ENCODE measurements at regions not wholly inside any gene's neighbourhood (a gene's known extent, or its start where the extent isn't known, plus 50 kb on each side); places are given as distances from the start of the nearest gene placed in this dataset.

DNA sequence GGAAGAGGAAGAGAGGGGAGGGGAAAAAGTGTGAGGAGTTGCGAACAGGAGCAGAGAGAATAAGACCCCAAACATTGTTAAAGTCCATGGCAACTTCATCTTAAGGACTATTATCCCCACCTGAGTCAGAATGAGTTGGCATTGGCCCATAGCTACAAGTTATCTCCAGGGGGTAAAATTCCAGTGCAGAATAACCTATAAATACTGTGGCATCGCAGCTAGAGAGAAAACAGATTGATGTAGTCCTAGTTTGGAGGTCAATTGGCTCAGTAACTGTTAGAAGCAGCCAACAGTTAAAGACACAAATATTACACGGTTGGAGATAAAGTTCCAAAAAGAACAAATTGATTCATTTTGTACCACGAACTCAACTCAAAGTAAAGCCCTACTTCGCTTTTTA is 313.9 kb upstream of the CCDC54 start:
- Histone ChIP-seq H3K4me3 (ENCODE audit: low read length, poor library complexity, severe bottlenecking) (no peak overlapping the region), H4K20me1 (ENCODE audit: insufficient read depth, low read length, poor library complexity, severe bottlenecking) (no peaks in the 10 kb centered on the region), H3K27me3 (ENCODE audit: insufficient read depth, low read length, poor library complexity, severe bottlenecking) (no peaks in the 10 kb centered on the region), H3K9me3 (ENCODE audit: insufficient read depth, low read depth, low read length) (peaks cover 6% of the 10 kb centered on the region; the same call in 1 of the 2 replicates), H3K9me2 (replicated peaks; ENCODE audit: low read depth, low read length) (no peaks in the 10 kb centered on the region), H3K79me2 (ENCODE audit: insufficient read depth, low read length) (no peaks in the 10 kb centered on the region), H3K4me1 (ENCODE audit: insufficient read depth, low read length, poor library complexity, severe bottlenecking) (peaks cover 42% of the 10 kb centered on the region), H2AFZ (ENCODE audit: low read length) (peak overlapping the region; percentile 51; the same call in 1 of the 2 replicates), H3F3A (ENCODE audit: low read depth) (0 out of 2 replicates have a peak, but pooled peaks cover 3% of the 10 kb centered on the region), H3K9ac (ENCODE audit: low read depth, low read length, poor library complexity, severe bottlenecking) (peak overlapping the region; percentile 34), H3K4me2 (ENCODE audit: low read depth, low read length, poor library complexity, severe bottlenecking) (no peak overlapping the region), H3K36me3 (ENCODE audit: insufficient read depth, low read length) (no peaks in the 10 kb centered on the region)
- TF ChIP-seq EZH2phosphoT487 (IDR thresholded peaks at IDR 0.05; ENCODE audit: borderline replicate concordance) = no peak

DNA sequence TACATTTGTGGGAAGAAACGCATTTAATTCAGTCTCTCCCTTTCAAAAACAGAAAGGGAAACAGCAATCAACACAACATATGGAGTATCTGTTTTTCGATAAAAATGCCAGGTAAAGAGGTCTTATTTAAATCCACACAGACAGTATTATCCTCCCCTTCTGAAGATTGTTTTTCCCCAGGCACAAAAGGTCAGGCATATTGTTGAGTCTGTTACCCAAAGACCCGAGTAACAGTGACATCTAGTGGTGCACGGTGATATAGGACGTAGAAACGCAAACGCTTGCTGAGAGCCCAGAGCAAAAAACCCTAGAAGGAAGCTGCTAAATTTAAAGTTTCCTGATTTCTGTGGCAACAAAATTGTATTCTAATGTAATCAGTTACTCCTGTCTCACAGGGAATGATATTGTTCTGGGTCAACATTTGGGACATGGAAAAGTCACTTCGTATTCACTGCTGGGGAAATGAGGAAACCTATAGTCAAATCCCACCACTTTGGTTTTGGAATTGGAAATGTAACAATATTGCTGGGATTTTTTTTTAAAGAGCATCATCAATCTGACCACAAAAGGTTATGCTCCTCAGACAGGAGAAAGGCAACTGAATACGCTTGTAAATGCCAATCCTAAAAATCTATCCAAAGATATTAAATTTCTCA is 312.7 kb upstream of the CCDC54 start:
- no peaks in the 10 kb centered on the region for H3K79me2 ChIP-seq (ENCODE audit: insufficient read depth, low read length)
- H3K36me3 ChIP-seq (ENCODE audit: insufficient read depth, low read length) = no peaks in the 10 kb centered on the region
- peaks cover 6% of the 10 kb centered on the region; the same call in 1 of the 2 replicates for H3K9me3 ChIP-seq (ENCODE audit: insufficient read depth, low read depth, low read length)
- H3K9me2 ChIP-seq (replicated peaks; ENCODE audit: low read depth, low read length) = no peaks in the 10 kb centered on the region
- TF ChIP-seq EZH2phosphoT487 (IDR thresholded peaks at IDR 0.05; ENCODE audit: borderline replicate concordance) = no peak
- TF ChIP-seq CTCF (conservative IDR thresholded peaks at IDR 0.05; ENCODE audit: low read length) = peak; percentile 96
- peak overlapping the region; percentile 23; the same call in 1 of the 2 replicates for H2AFZ ChIP-seq (ENCODE audit: low read length)
- H3K4me2 ChIP-seq (ENCODE audit: low read depth, low read length, poor library complexity, severe bottlenecking) = peak overlapping the region; percentile 71
- H4K20me1 ChIP-seq (ENCODE audit: insufficient read depth, low read length, poor library complexity, severe bottlenecking) = no peaks in the 10 kb centered on the region
- no peaks in the 10 kb centered on the region for H3K27me3 ChIP-seq (ENCODE audit: insufficient read depth, low read length, poor library complexity, severe bottlenecking)
- peak overlapping the region; percentile 40 for H3K4me3 ChIP-seq (ENCODE audit: low read length, poor library complexity, severe bottlenecking)
- H3K9ac ChIP-seq (ENCODE audit: low read depth, low read length, poor library complexity, severe bottlenecking) = peak overlapping the region; percentile 69
- H3K4me1 ChIP-seq (ENCODE audit: insufficient read depth, low read length, poor library complexity, severe bottlenecking) = peaks cover 42% of the 10 kb centered on the region
- 0 out of 2 replicates have a peak, but pooled peaks cover 3% of the 10 kb centered on the region for H3F3A ChIP-seq (ENCODE audit: low read depth)

- H3K9me2 ChIP-seq (replicated peaks; ENCODE audit: low read depth, low read length) = no peaks in the 10 kb centered on the region
- H3K9ac ChIP-seq (ENCODE audit: low read depth, low read length, poor library complexity, severe bottlenecking) = peak overlapping the region; percentile 69
- 0 out of 2 replicates have a peak, but pooled peaks cover 3% of the 10 kb centered on the region for H3F3A ChIP-seq (ENCODE audit: low read depth)
- peak overlapping the region; percentile 3; the same call in 1 of the 2 replicates for H2AFZ ChIP-seq (ENCODE audit: low read length)
- TF ChIP-seq CTCF (conservative IDR thresholded peaks at IDR 0.05; ENCODE audit: low read length) = no peak
- peaks cover 42% of the 10 kb centered on the region for H3K4me1 ChIP-seq (ENCODE audit: insufficient read depth, low read length, poor library complexity, severe bottlenecking)
- no peaks in the 10 kb centered on the region for H3K27me3 ChIP-seq (ENCODE audit: insufficient read depth, low read length, poor library complexity, severe bottlenecking)
- H3K79me2 ChIP-seq (ENCODE audit: insufficient read depth, low read length) = no peaks in the 10 kb centered on the region
- H3K36me3 ChIP-seq (ENCODE audit: insufficient read depth, low read length) = no peaks in the 10 kb centered on the region
- H4K20me1 ChIP-seq (ENCODE audit: insufficient read depth, low read length, poor library complexity, severe bottlenecking) = no peaks in the 10 kb centered on the region
- H3K4me2 ChIP-seq (ENCODE audit: low read depth, low read length, poor library complexity, severe bottlenecking) = peak overlapping the region; percentile 71
- peak overlapping the region; percentile 40 for H3K4me3 ChIP-seq (ENCODE audit: low read length, poor library complexity, severe bottlenecking)
- H3K9me3 ChIP-seq (ENCODE audit: insufficient read depth, low read depth, low read length) = peaks cover 6% of the 10 kb centered on the region; the same call in 1 of the 2 replicates
These were observed 312.0 kb upstream of the CCDC54 start for GRCh38 chr3:107065094-107065861.
